B cell (primary cell): ENCODE measurements at regions not wholly inside any gene's neighbourhood (a gene's known extent, or its start where the extent isn't known, plus 50 kb on each side); places are given as distances from the start of the nearest gene placed in this dataset.

Experiments used
- ATAC-seq: fragments of 200-7000 bp; cut with Tn5 transposase; one replicate; pipeline ENCODE4 v1.10.0; 2021; ENCODE audit warnings: low read depth, mild to moderate bottlenecking, moderate number of reproducible peaks, moderate library complexity
- CTCF ChIA-PET: fragments of 350-600 bp; sonication (Branson Sonifier 250); formaldehyde crosslinking; loops from one replicate; lab custom pipeline; 2021; ENCODE audit warnings: antibody characterized with exemption, inconsistent platforms; lab: Charles Lee
- POLR2A ChIA-PET: fragments of 350-600 bp; sonication (Branson Sonifier 250); formaldehyde crosslinking; loops from one replicate; lab custom pipeline; 2021; ENCODE audit warnings: antibody characterized with exemption; lab: Charles Lee
- DNase-seq: peaks from one replicate; pipeline ENCODE4 v3.0.0; 2013
- H2AFZ ChIP-seq: 2 replicates; pipeline ENCODE4 v1.6.1; 2012; ENCODE audit warnings: mild to moderate bottlenecking, low read depth, low read length; ENCODE audit not compliant: insufficient read depth, poor library complexity, severe bottlenecking
- H3K27ac ChIP-seq, 2 donors: 1 replicate in 1 of 2; 2 replicates in 1 of 2; pipeline ENCODE4 v1.5.1; 2012 to 2013; ENCODE audit warnings: low read length in 2 of 2, mild to moderate bottlenecking in 2 of 2, moderate library complexity in 1 of 2
- H3K27me3 ChIP-seq, 4 experiments: fragments of 200-600 bp in 1 of 4; sonication (generic) in 1 of 4; replicated peaks in 1 of 4; 1 replicate in 2 of 4; 2 replicates in 2 of 4; pipeline versions ENCODE4 v1.6.1 to v1.7.0; 2013 to 2016; ENCODE audit warnings: low read length in 3 of 4, mild to moderate bottlenecking in 2 of 4, mixed read lengths in 1 of 4, moderate library complexity in 1 of 4; ENCODE audit not compliant: insufficient read depth in 4 of 4, control insufficient read depth in 3 of 4; ENCODE audit errors: control extremely low read depth in 1 of 4
- H3K36me3 ChIP-seq, 2 experiments: replicated peaks in 1 of 2; 1 replicate in 1 of 2; 2 replicates in 1 of 2; pipeline versions ENCODE4 v1.6.1 to v1.7.1; 2013; ENCODE audit warnings: low read length in 1 of 2; ENCODE audit not compliant: insufficient read depth in 2 of 2, control insufficient read depth in 1 of 2; ENCODE audit errors: control extremely low read depth in 1 of 2, extremely low read depth in 1 of 2
- H3K4me1 ChIP-seq, 2 donors: fragments of 200-600 bp in 1 of 2; sonication (generic) in 1 of 2; 1 replicate in 1 of 2; 2 replicates in 1 of 2; pipeline versions ENCODE4 v1.5.1 to v1.6.1; 2013 to 2017; ENCODE audit warnings: low read length in 2 of 2; ENCODE audit not compliant: control insufficient read depth in 2 of 2, insufficient read depth in 2 of 2
- H3K4me2 ChIP-seq: replicated peaks from 2 replicates; pipeline ENCODE3; 2012; ENCODE audit warnings: mild to moderate bottlenecking, low read depth, low read length; ENCODE audit not compliant: poor library complexity, severe bottlenecking
- H3K4me3 ChIP-seq, 5 experiments: fragments of 200-600 bp in 1 of 5; sonication (generic) in 1 of 5; 1 replicate in 3 of 5; 2 replicates in 2 of 5; pipeline versions ENCODE4 v1.5.1 to v1.7.0; 2011 to 2016; ENCODE audit warnings: low read length in 4 of 5, mild to moderate bottlenecking in 4 of 5, low read depth in 2 of 5, control low read depth in 1 of 5, moderate library complexity in 1 of 5; ENCODE audit not compliant: insufficient read depth in 1 of 5; ENCODE audit errors: control extremely low read depth in 1 of 5, extremely low read depth in 1 of 5
- H3K79me2 ChIP-seq: fragments of 200-600 bp; sonication (generic); one replicate; pipeline ENCODE4 v1.6.0; 2016; ENCODE audit warnings: low read length; ENCODE audit not compliant: control insufficient read depth, insufficient read depth
- H3K9ac ChIP-seq: fragments of 200-600 bp; sonication (generic); 2 replicates; pipeline ENCODE4 v1.6.1; 2017; ENCODE audit warnings: mild to moderate bottlenecking, low read length, moderate library complexity
- H3K9me3 ChIP-seq, 3 donors: one replicate each; pipeline versions ENCODE4 v1.6.1 to v1.7.1; 2013; ENCODE audit warnings: low read length in 2 of 3; ENCODE audit not compliant: control insufficient read depth in 2 of 3, insufficient read depth in 1 of 3; ENCODE audit errors: control extremely low read depth in 1 of 3
- H4K20me1 ChIP-seq: 2 replicates; pipeline ENCODE4 v1.6.0; 2012; ENCODE audit warnings: mild to moderate bottlenecking, low read length; ENCODE audit not compliant: insufficient read depth, control insufficient read depth, poor library complexity, severe bottlenecking
- H3K27ac Mint-ChIP-seq: one replicate; pipeline ENCODE4 v1.8.0; 2021; ENCODE audit warnings: mixed read lengths
- H3K27me3 Mint-ChIP-seq: one replicate; pipeline ENCODE4 v1.8.0; 2021; ENCODE audit warnings: mixed read lengths
- H3K4me1 Mint-ChIP-seq: one replicate; pipeline ENCODE4 v1.8.0; 2021; ENCODE audit warnings: mixed read lengths
- H3K4me3 Mint-ChIP-seq: one replicate; pipeline ENCODE4 v1.8.0; 2021; ENCODE audit warnings: mixed read lengths
- H3K9me3 Mint-ChIP-seq: one replicate; pipeline ENCODE4 v1.8.0; 2022; ENCODE audit warnings: mixed read lengths; ENCODE audit not compliant: insufficient read depth
- EZH2 ChIP-seq: IDR thresholded peaks from 2 replicates; pipeline ENCODE4 v1.6.1; 2012; ENCODE audit warnings: borderline replicate concordance, low read depth, mild to moderate bottlenecking, moderate library complexity, low read length; ENCODE audit not compliant: insufficient read depth, poor library complexity, severe bottlenecking
- WGBS: methylation state at CpG from one replicate; pipeline ENCODE4 v1.1.5; 2013; ENCODE audit warnings: missing lambda C conversion rate; ENCODE audit not compliant: insufficient coverage; 5-methylcytosine and 5-hydroxymethylcytosine counted together
- intact Hi-C: fragments of 100-400 bp; cut with micrococcal nuclease; formaldehyde crosslinking; loops from one replicate; pipeline ENCODE4 v1.10.0; 2022
- TF ChIP-seq, protein P1 (sequence below): fragments of 200-600 bp; IDR thresholded peaks from one replicate; pipeline ENCODE4 v1.8.0; 2022; ENCODE audit warnings: antibody characterized with exemption, mild to moderate bottlenecking

GRCh38 chr6:147726342-147726741 lies 217.9 kb downstream of the SAMD5 start:
- Mint-ChIP-seq H3K27me3 (no peaks in the 10 kb centered on the region), H3K9me3 (peaks cover 8% of the 10 kb centered on the region), H3K4me1 (no peaks in the 10 kb centered on the region), H3K27ac (no peak overlapping the region), H3K4me3 (no peak overlapping the region)
- CTCF ChIA-PET, result no interaction called here
- intact Hi-C loops, result no loop called here
- Histone ChIP-seq H4K20me1 (no peaks in the 10 kb centered on the region), H3K4me1 (no peaks in the 10 kb centered on the region), H3K4me3 (no peak overlapping the region), H2AFZ (no peak overlapping the region), H3K27ac (no peak overlapping the region), H3K4me2 (no peak overlapping the region), H3K9ac (no peak overlapping the region), H3K27me3 (no peaks in the 10 kb centered on the region), H3K9me3 (no peaks in the 10 kb centered on the region), H3K79me2 (no peaks in the 10 kb centered on the region), H3K36me3 (no peaks in the 10 kb centered on the region)
- ATAC-seq (no peak), DNase-seq (no peak)
- TF ChIP-seq, protein P1, sequence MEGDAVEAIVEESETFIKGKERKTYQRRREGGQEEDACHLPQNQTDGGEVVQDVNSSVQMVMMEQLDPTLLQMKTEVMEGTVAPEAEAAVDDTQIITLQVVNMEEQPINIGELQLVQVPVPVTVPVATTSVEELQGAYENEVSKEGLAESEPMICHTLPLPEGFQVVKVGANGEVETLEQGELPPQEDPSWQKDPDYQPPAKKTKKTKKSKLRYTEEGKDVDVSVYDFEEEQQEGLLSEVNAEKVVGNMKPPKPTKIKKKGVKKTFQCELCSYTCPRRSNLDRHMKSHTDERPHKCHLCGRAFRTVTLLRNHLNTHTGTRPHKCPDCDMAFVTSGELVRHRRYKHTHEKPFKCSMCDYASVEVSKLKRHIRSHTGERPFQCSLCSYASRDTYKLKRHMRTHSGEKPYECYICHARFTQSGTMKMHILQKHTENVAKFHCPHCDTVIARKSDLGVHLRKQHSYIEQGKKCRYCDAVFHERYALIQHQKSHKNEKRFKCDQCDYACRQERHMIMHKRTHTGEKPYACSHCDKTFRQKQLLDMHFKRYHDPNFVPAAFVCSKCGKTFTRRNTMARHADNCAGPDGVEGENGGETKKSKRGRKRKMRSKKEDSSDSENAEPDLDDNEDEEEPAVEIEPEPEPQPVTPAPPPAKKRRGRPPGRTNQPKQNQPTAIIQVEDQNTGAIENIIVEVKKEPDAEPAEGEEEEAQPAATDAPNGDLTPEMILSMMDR, result no peak
- TF ChIP-seq EZH2, result no peak
- POLR2A ChIA-PET, result no interaction called here
- WGBS, result 100% methylated on average over 1 of the region's 3 CpGs

GRCh38 chr6:147728903-147729302 lies 220.4 kb downstream of the SAMD5 start:
- H3K4me1 Mint-ChIP-seq, result no peaks in the 10 kb centered on the region
- no peak for DNase-seq
- intact Hi-C loops, result no loop called here
- Histone ChIP-seq H3K9me3 (no peaks in the 10 kb centered on the region), H3K4me2 (no peak overlapping the region), H3K27ac (no peak overlapping the region), H4K20me1 (no peaks in the 10 kb centered on the region), H3K27me3 (no peaks in the 10 kb centered on the region), H3K4me1 (no peaks in the 10 kb centered on the region), H3K79me2 (no peaks in the 10 kb centered on the region), H2AFZ (no peak overlapping the region), H3K4me3 (no peak overlapping the region), H3K36me3 (no peaks in the 10 kb centered on the region), H3K9ac (no peak overlapping the region)
- CTCF ChIA-PET, result no interaction called here
- no peaks in the 10 kb centered on the region for H3K9me3 Mint-ChIP-seq
- POLR2A ChIA-PET, result no interaction called here
- no peak for ATAC-seq
- no peak overlapping the region for H3K27ac Mint-ChIP-seq
- 68% methylated on average over 4 of the region's 4 CpGs for WGBS
- TF ChIP-seq EZH2, result no peak
- TF ChIP-seq, protein P1, result no peak
- no peak overlapping the region for H3K4me3 Mint-ChIP-seq
- no peaks in the 10 kb centered on the region for H3K27me3 Mint-ChIP-seq
